HFFc6 (cell line): ENCODE measurements at regions not wholly inside any gene's neighbourhood (a gene's known extent, or its start where the extent isn't known, plus 50 kb on each side); places are given as distances from the start of the nearest gene placed in this dataset.

Experiments
- DNase-seq: peaks from one replicate; pipeline ENCODE4 v3.0.0-alpha.2; 2018
- H3K27ac Mint-ChIP-seq: 2 replicates; pipeline ENCODE4 v1.8.0; 2020; ENCODE audit warnings: mild to moderate bottlenecking, mixed read lengths
- H3K27me3 Mint-ChIP-seq: 2 replicates; pipeline ENCODE4 v1.8.0; 2021; ENCODE audit warnings: mild to moderate bottlenecking, moderate library complexity, mixed read lengths; ENCODE audit not compliant: insufficient read depth
- H3K36me3 Mint-ChIP-seq: 2 replicates; pipeline ENCODE4 v1.8.0; 2021; ENCODE audit warnings: low read depth, mixed read lengths
- H3K4me1 Mint-ChIP-seq: 2 replicates; pipeline ENCODE4 v1.8.0; 2020; ENCODE audit warnings: low read depth, mixed read lengths
- H3K4me3 Mint-ChIP-seq: 2 replicates; pipeline ENCODE4 v1.8.0; 2020; ENCODE audit warnings: mild to moderate bottlenecking, moderate library complexity, mixed read lengths
- H3K9me3 Mint-ChIP-seq: 2 replicates; pipeline ENCODE4 v1.8.0; 2020; ENCODE audit warnings: mild to moderate bottlenecking, mixed read lengths
- CTCF ChIP-seq: fragments of 200-600 bp; sonication (generic); IDR thresholded peaks from 2 replicates; pipeline ENCODE4 v1.5.0; 2021; ENCODE audit warnings: antibody characterized with exemption, mild to moderate bottlenecking

- TF ChIP-seq CTCF, result no peak
- H3K4me3 Mint-ChIP-seq, result no peak overlapping the region
- H3K36me3 Mint-ChIP-seq, result 0 out of 2 replicates have a peak, but pooled peaks cover 4% of the 10 kb centered on the region
- no peak for DNase-seq
- no peak overlapping the region for H3K27ac Mint-ChIP-seq
- peaks cover 51% of the 10 kb centered on the region for H3K9me3 Mint-ChIP-seq
- no peaks in the 10 kb centered on the region for H3K27me3 Mint-ChIP-seq
- H3K4me1 Mint-ChIP-seq, result no peaks in the 10 kb centered on the region
Observed at GRCh38 chr5:130710596-130710995, 454.5 kb downstream of the HINT1 start.

- Mint-ChIP-seq H3K4me1 (no peaks in the 10 kb centered on the region), H3K36me3 (0 out of 2 replicates have a peak, but pooled peaks cover 4% of the 10 kb centered on the region), H3K27ac (no peak overlapping the region), H3K9me3 (peaks cover 55% of the 10 kb centered on the region), H3K27me3 (no peaks in the 10 kb centered on the region), H3K4me3 (no peak overlapping the region)
- no peak for TF ChIP-seq CTCF
- no peak for DNase-seq
Observed at GRCh38 chr5:130708754-130709153, 456.3 kb downstream of the HINT1 start.

- no peaks in the 10 kb centered on the region for H3K27me3 Mint-ChIP-seq
- no peak overlapping the region for H3K27ac Mint-ChIP-seq
- no peak for TF ChIP-seq CTCF
- peaks cover 61% of the 10 kb centered on the region for H3K9me3 Mint-ChIP-seq
- no peaks in the 10 kb centered on the region for H3K4me1 Mint-ChIP-seq
- 0 out of 2 replicates have a peak, but pooled peaks cover 4% of the 10 kb centered on the region for H3K36me3 Mint-ChIP-seq
- DNase-seq, result no peak
- no peak overlapping the region for H3K4me3 Mint-ChIP-seq
Observed at GRCh38 chr5:130706696-130707095, 458.4 kb downstream of the HINT1 start.

GRCh38 chr5:130705368-130705767 is 459.7 kb downstream of the HINT1 start:
- Mint-ChIP-seq H3K4me1 (no peaks in the 10 kb centered on the region), H3K27ac (no peak overlapping the region), H3K4me3 (no peak overlapping the region), H3K36me3 (0 out of 2 replicates have a peak, but pooled peaks cover 4% of the 10 kb centered on the region), H3K9me3 (peaks cover 63% of the 10 kb centered on the region), H3K27me3 (no peaks in the 10 kb centered on the region)
- DNase-seq, result no peak
- TF ChIP-seq CTCF, result no peak

- Mint-ChIP-seq H3K4me3 (no peak overlapping the region), H3K9me3 (peaks cover 16% of the 10 kb centered on the region), H3K36me3 (no peaks in the 10 kb centered on the region), H3K4me1 (no peaks in the 10 kb centered on the region), H3K27ac (no peak overlapping the region), H3K27me3 (no peaks in the 10 kb centered on the region; the same call in 1 of the 2 replicates)
- no peak for DNase-seq
- no peak for TF ChIP-seq CTCF
Observed at GRCh38 chr5:130693509-130693908, 471.5 kb downstream of the HINT1 start.

- TF ChIP-seq CTCF, result no peak
- Mint-ChIP-seq H3K4me1 (no peaks in the 10 kb centered on the region), H3K9me3 (peaks cover 13% of the 10 kb centered on the region), H3K4me3 (no peak overlapping the region), H3K36me3 (no peaks in the 10 kb centered on the region), H3K27me3 (no peaks in the 10 kb centered on the region), H3K27ac (no peak overlapping the region)
- DNase-seq, result no peak
Observed at GRCh38 chr5:130692770-130693169, 472.3 kb downstream of the HINT1 start.
